ENCODE measurements at regions not wholly inside any gene's neighbourhood (a gene's known extent, or its start where the extent isn't known, plus 50 kb on each side); places are given as distances from the start of the nearest gene placed in this dataset.

- no peak overlapping the region for H3K4me3 ChIP-seq (ENCODE audit: low read depth, low read length)
- no peak for TF ChIP-seq CTCF (IDR thresholded peaks at IDR 0.05; ENCODE audit: low read depth, low read length)
- no peak for DNase-seq (ENCODE audit: low read depth, low spot score)
- in situ Hi-C loops (cut with HindIII; ENCODE audit: low sequenced_read_pairs), result no loop called here
These were observed 1189.7 kb downstream of the EFNB2 start for GRCh38 chr13:105345730-105346129.

- no peak overlapping the region for H3K4me3 ChIP-seq (ENCODE audit: low read depth, low read length)
- in situ Hi-C loops (cut with HindIII; ENCODE audit: low sequenced_read_pairs), result no loop called here
- DNase-seq (ENCODE audit: low read depth, low spot score), result no peak
- TF ChIP-seq CTCF (IDR thresholded peaks at IDR 0.05; ENCODE audit: low read depth, low read length), result no peak
These were observed 1190.3 kb downstream of the EFNB2 start for GRCh38 chr13:105345131-105345530.

- DNase-seq (ENCODE audit: low read depth, low spot score), result peak; percentile 70
- H3K4me3 ChIP-seq (ENCODE audit: low read depth, low read length), result no peak overlapping the region
- in situ Hi-C loops (cut with HindIII; ENCODE audit: low sequenced_read_pairs), result no loop called here
- no peak for TF ChIP-seq CTCF (IDR thresholded peaks at IDR 0.05; ENCODE audit: low read depth, low read length)
These were observed 1192.2 kb downstream of the EFNB2 start for GRCh38 chr13:105343134-105343806.

- DNase-seq (ENCODE audit: low read depth, low spot score), result no peak
- in situ Hi-C loops (cut with HindIII; ENCODE audit: low sequenced_read_pairs), result no loop called here
- TF ChIP-seq CTCF (IDR thresholded peaks at IDR 0.05; ENCODE audit: low read depth, low read length), result no peak
- H3K4me3 ChIP-seq (ENCODE audit: low read depth, low read length), result no peak overlapping the region
These were observed 1193.1 kb downstream of the EFNB2 start for GRCh38 chr13:105342281-105342820.

- H3K4me3 ChIP-seq (ENCODE audit: low read depth, low read length), result no peak overlapping the region
- in situ Hi-C loops (cut with HindIII; ENCODE audit: low sequenced_read_pairs), result no loop called here
- no peak for DNase-seq (ENCODE audit: low read depth, low spot score)
- no peak for TF ChIP-seq CTCF (IDR thresholded peaks at IDR 0.05; ENCODE audit: low read depth, low read length)
These were observed 1193.7 kb downstream of the EFNB2 start for GRCh38 chr13:105341758-105342157.

GRCh38 chr13:105341256-105341655 is 1194.2 kb downstream of the EFNB2 start:
- H3K4me3 ChIP-seq (ENCODE audit: low read depth, low read length), result no peak overlapping the region
- no peak for DNase-seq (ENCODE audit: low read depth, low spot score)
- in situ Hi-C loops (cut with HindIII; ENCODE audit: low sequenced_read_pairs), result no loop called here
- no peak for TF ChIP-seq CTCF (IDR thresholded peaks at IDR 0.05; ENCODE audit: low read depth, low read length)

Measured in astrocyte of the spinal cord (primary cell).